WTC11 (cell line): ENCODE measurements at regions not wholly inside any gene's neighbourhood (a gene's known extent, or its start where the extent isn't known, plus 50 kb on each side); places are given as distances from the start of the nearest gene placed in this dataset.

Source experiments
- ATAC-seq: fragments of 200-7000 bp; cut with Tn5 transposase; 2 replicates; pipeline ENCODE4 v1.10.0; 2021; ENCODE audit warnings: mild to moderate bottlenecking, moderate library complexity
- CTCF ChIA-PET: fragments of 300-600 bp; sonication (Branson Sonifier 250); formaldehyde crosslinking; loops from one replicate; lab custom pipeline; 2021; ENCODE audit warnings: antibody characterized with exemption; lab: Charles Lee
- POLR2A ChIA-PET: fragments of 350-600 bp; sonication (Branson Sonifier 250); formaldehyde crosslinking; loops from one replicate; lab custom pipeline; 2021; ENCODE audit warnings: antibody characterized with exemption; lab: Charles Lee
- DNase-seq: peaks from one replicate; pipeline ENCODE4 v3.0.0; 2021; ENCODE audit warnings: low spot score
- H3K27ac Mint-ChIP-seq: 2 replicates; pipeline ENCODE4 v1.8.0; 2021; ENCODE audit warnings: mixed read lengths
- H3K27me3 Mint-ChIP-seq: 2 replicates; pipeline ENCODE4 v1.8.0; 2021; ENCODE audit warnings: low read depth, mild to moderate bottlenecking, moderate library complexity, mixed read lengths
- H3K36me3 Mint-ChIP-seq: 2 replicates; pipeline ENCODE4 v1.8.0; 2021; ENCODE audit warnings: mixed read lengths
- H3K4me1 Mint-ChIP-seq: 2 replicates; pipeline ENCODE4 v1.8.0; 2022; ENCODE audit warnings: mixed read lengths
- H3K4me3 Mint-ChIP-seq: 2 replicates; pipeline ENCODE4 v1.8.0; 2021; ENCODE audit warnings: mild to moderate bottlenecking, moderate library complexity, mixed read lengths
- H3K9me3 Mint-ChIP-seq: 2 replicates; pipeline ENCODE4 v1.8.0; 2021; ENCODE audit warnings: mixed read lengths
- AFF4 ChIP-seq: sonication (generic); formaldehyde crosslinking; IDR thresholded peaks from 2 replicates; pipeline ENCODE4 v1.8.1; 2023; ENCODE audit warnings: mild to moderate bottlenecking, missing genetic modification reagents, borderline replicate concordance
- AR ChIP-seq: fragments of 250-450 bp; sonication (Bioruptor Pico); IDR thresholded peaks from 2 replicates; pipeline ENCODE4 v1.9.0; 2021; ENCODE audit warnings: mild to moderate bottlenecking
- E2F1 ChIP-seq: sonication (generic); formaldehyde crosslinking; IDR thresholded peaks from 2 replicates; pipeline ENCODE4 v1.8.0; 2022; ENCODE audit warnings: mild to moderate bottlenecking, missing genetic modification reagents
- FOXP1 ChIP-seq: sonication (generic); formaldehyde crosslinking; IDR thresholded peaks from 2 replicates; pipeline ENCODE4 v1.8.0; 2022; ENCODE audit warnings: missing genetic modification reagents, mild to moderate bottlenecking, moderate library complexity, borderline replicate concordance
- GRHL2 ChIP-seq: fragments of 250-450 bp; sonication (Bioruptor Pico); IDR thresholded peaks from 2 replicates; pipeline ENCODE4 v1.8.0; 2022; ENCODE audit warnings: mild to moderate bottlenecking, moderate library complexity; ENCODE audit not compliant: insufficient replicate concordance, severe bottlenecking
- HMGXB4 ChIP-seq: sonication (generic); formaldehyde crosslinking; IDR thresholded peaks from 2 replicates; pipeline ENCODE4 v1.8.1; 2023; ENCODE audit warnings: mild to moderate bottlenecking, moderate library complexity, missing genetic modification reagents
- NFATC4 ChIP-seq: fragments of 250-450 bp; sonication (Bioruptor Pico); IDR thresholded peaks from 2 replicates; pipeline ENCODE4 v1.9.0; 2021; ENCODE audit warnings: mild to moderate bottlenecking
- RORB ChIP-seq: fragments of 250-450 bp; sonication (Bioruptor Pico); IDR thresholded peaks from 2 replicates; pipeline ENCODE4 v1.9.0; 2021; ENCODE audit warnings: mild to moderate bottlenecking
- USF1 ChIP-seq: sonication (generic); formaldehyde crosslinking; IDR thresholded peaks from 2 replicates; pipeline ENCODE4 v1.8.0; 2022; ENCODE audit warnings: mild to moderate bottlenecking, missing genetic modification reagents
- ZNF219 ChIP-seq: sonication (generic); formaldehyde crosslinking; IDR thresholded peaks from 2 replicates; pipeline ENCODE4 v1.8.0; 2023; ENCODE audit warnings: missing genetic modification reagents, mild to moderate bottlenecking, borderline replicate concordance
- ZNF396 ChIP-seq: fragments of 250-450 bp; sonication (Bioruptor Pico); IDR thresholded peaks from 2 replicates; pipeline ENCODE4 v1.8.0; 2021; ENCODE audit warnings: mild to moderate bottlenecking, moderate library complexity, borderline replicate concordance
- TF ChIP-seq, protein P1 (sequence below): sonication (generic); formaldehyde crosslinking; IDR thresholded peaks from 2 replicates; pipeline ENCODE4 v1.8.0; 2023; ENCODE audit warnings: mild to moderate bottlenecking, missing genetic modification reagents
- TF ChIP-seq, protein P2 (sequence below): sonication (generic); formaldehyde crosslinking; IDR thresholded peaks from 2 replicates; pipeline ENCODE4 v1.8.1; 2022; ENCODE audit warnings: mild to moderate bottlenecking, missing genetic modification reagents, moderate library complexity, borderline replicate concordance
- TF ChIP-seq, protein P3 (sequence below): sonication (generic); formaldehyde crosslinking; IDR thresholded peaks from 2 replicates; pipeline ENCODE4 v1.8.0; 2022; ENCODE audit warnings: missing genetic modification reagents
- TF ChIP-seq, protein P4 (sequence below): sonication (generic); formaldehyde crosslinking; IDR thresholded peaks from 2 replicates; pipeline ENCODE4 v1.8.1; 2023; ENCODE audit warnings: mild to moderate bottlenecking, missing genetic modification reagents, moderate library complexity

GRCh38 chr12:107418981-107419380 lies 266.6 kb upstream of the PWP1 start:
- ChIA-PET POLR2A (no interaction called here), CTCF (no interaction called here)
- Mint-ChIP-seq H3K9me3 (peaks cover 26% of the 10 kb centered on the region), H3K36me3 (peaks cover 5% of the 10 kb centered on the region), H3K27me3 (no peaks in the 10 kb centered on the region; the same call in 1 of the 2 replicates), H3K4me1 (no peaks in the 10 kb centered on the region), H3K27ac (no peak overlapping the region), H3K4me3 (no peak overlapping the region)
- TF ChIP-seq FOXP1 (no peak), USF1 (CRISPR knock-in tag) (no peak), HMGXB4 (CRISPR knock-in tag) (no peak), GRHL2 (no peak), E2F1 (no peak), ZNF396 (CRISPR knock-in tag) (no peak), NFATC4 (CRISPR knock-in tag) (no peak), ZNF219 (CRISPR knock-in tag) (no peak), RORB (no peak)
- TF ChIP-seq, protein P1, sequence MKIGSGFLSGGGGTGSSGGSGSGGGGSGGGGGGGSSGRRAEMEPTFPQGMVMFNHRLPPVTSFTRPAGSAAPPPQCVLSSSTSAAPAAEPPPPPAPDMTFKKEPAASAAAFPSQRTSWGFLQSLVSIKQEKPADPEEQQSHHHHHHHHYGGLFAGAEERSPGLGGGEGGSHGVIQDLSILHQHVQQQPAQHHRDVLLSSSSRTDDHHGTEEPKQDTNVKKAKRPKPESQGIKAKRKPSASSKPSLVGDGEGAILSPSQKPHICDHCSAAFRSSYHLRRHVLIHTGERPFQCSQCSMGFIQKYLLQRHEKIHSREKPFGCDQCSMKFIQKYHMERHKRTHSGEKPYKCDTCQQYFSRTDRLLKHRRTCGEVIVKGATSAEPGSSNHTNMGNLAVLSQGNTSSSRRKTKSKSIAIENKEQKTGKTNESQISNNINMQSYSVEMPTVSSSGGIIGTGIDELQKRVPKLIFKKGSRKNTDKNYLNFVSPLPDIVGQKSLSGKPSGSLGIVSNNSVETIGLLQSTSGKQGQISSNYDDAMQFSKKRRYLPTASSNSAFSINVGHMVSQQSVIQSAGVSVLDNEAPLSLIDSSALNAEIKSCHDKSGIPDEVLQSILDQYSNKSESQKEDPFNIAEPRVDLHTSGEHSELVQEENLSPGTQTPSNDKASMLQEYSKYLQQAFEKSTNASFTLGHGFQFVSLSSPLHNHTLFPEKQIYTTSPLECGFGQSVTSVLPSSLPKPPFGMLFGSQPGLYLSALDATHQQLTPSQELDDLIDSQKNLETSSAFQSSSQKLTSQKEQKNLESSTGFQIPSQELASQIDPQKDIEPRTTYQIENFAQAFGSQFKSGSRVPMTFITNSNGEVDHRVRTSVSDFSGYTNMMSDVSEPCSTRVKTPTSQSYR: no peak
- TF ChIP-seq, protein P2, sequence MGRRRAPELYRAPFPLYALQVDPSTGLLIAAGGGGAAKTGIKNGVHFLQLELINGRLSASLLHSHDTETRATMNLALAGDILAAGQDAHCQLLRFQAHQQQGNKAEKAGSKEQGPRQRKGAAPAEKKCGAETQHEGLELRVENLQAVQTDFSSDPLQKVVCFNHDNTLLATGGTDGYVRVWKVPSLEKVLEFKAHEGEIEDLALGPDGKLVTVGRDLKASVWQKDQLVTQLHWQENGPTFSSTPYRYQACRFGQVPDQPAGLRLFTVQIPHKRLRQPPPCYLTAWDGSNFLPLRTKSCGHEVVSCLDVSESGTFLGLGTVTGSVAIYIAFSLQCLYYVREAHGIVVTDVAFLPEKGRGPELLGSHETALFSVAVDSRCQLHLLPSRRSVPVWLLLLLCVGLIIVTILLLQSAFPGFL (CRISPR knock-in tag): no peak
- no peak for DNase-seq
- no peak for ATAC-seq

- CTCF ChIA-PET: interaction anchor here (1.1 to 2.0 kb wide), 2 partner anchors 24 to 136 kb away, joined by 3 to 5 read pairs; no protein-coding TSS in a partner anchor
- Mint-ChIP-seq H3K4me1 (peaks cover 18% of the 10 kb centered on the region), H3K9me3 (peaks cover 20% of the 10 kb centered on the region), H3K27ac (no peak overlapping the region), H3K27me3 (no peaks in the 10 kb centered on the region; the same call in 1 of the 2 replicates), H3K4me3 (no peak overlapping the region), H3K36me3 (peaks cover 8% of the 10 kb centered on the region)
- no peak for DNase-seq
- ATAC-seq: no peak
- POLR2A ChIA-PET: no interaction called here
- TF ChIP-seq, protein P3, sequence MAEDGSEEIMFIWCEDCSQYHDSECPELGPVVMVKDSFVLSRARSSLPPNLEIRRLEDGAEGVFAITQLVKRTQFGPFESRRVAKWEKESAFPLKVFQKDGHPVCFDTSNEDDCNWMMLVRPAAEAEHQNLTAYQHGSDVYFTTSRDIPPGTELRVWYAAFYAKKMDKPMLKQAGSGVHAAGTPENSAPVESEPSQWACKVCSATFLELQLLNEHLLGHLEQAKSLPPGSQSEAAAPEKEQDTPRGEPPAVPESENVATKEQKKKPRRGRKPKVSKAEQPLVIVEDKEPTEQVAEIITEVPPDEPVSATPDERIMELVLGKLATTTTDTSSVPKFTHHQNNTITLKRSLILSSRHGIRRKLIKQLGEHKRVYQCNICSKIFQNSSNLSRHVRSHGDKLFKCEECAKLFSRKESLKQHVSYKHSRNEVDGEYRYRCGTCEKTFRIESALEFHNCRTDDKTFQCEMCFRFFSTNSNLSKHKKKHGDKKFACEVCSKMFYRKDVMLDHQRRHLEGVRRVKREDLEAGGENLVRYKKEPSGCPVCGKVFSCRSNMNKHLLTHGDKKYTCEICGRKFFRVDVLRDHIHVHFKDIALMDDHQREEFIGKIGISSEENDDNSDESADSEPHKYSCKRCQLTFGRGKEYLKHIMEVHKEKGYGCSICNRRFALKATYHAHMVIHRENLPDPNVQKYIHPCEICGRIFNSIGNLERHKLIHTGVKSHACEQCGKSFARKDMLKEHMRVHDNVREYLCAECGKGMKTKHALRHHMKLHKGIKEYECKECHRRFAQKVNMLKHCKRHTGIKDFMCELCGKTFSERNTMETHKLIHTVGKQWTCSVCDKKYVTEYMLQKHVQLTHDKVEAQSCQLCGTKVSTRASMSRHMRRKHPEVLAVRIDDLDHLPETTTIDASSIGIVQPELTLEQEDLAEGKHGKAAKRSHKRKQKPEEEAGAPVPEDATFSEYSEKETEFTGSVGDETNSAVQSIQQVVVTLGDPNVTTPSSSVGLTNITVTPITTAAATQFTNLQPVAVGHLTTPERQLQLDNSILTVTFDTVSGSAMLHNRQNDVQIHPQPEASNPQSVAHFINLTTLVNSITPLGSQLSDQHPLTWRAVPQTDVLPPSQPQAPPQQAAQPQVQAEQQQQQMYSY: no peak
- TF ChIP-seq, protein P4, sequence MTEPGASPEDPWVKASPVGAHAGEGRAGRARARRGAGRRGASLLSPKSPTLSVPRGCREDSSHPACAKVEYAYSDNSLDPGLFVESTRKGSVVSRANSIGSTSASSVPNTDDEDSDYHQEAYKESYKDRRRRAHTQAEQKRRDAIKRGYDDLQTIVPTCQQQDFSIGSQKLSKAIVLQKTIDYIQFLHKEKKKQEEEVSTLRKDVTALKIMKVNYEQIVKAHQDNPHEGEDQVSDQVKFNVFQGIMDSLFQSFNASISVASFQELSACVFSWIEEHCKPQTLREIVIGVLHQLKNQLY (CRISPR knock-in tag): no peak
- TF ChIP-seq AR (no peak), AFF4 (CRISPR knock-in tag) (no peak)
Measured at GRCh38 chr12:107423531-107423930, 262.1 kb upstream of the PWP1 start.
